Tibial artery (tissue), 4 donors: ENCODE measurements at regions not wholly inside any gene's neighbourhood (a gene's known extent, or its start where the extent isn't known, plus 50 kb on each side); places are given as distances from the start of the nearest gene placed in this dataset.
A peak's percentile ranks its signal among the peaks of the same experiment; 100 is the strongest.
"Not testable (repeated sequence)": the region's sequence is repeated elsewhere in the genome, so short reads cannot be mapped to it uniquely, and the experiment has no call there.

Source experiments
- DNase-seq, 2 donors: peaks; one replicate each; pipeline ENCODE4 v3.0.0-alpha.2; 2019
- H3K27ac ChIP-seq, 2 donors: fragments of 200-600 bp; sonication (generic) in 1 of 2; 1 replicate in 1 of 2; 2 replicates in 1 of 2; pipeline ENCODE4 v1.5.1; 2018 to 2019; ENCODE audit warnings: mild to moderate bottlenecking in 1 of 2
- H3K27me3 ChIP-seq, 2 donors: fragments of 200-600 bp; sonication (generic) in 1 of 2; one replicate each; pipeline versions ENCODE4 v1.5.1 to v1.6.0; 2016 to 2019
- H3K36me3 ChIP-seq, 3 donors: fragments of 200-600 bp; sonication (generic) in 2 of 3; one replicate each; pipeline ENCODE4 v1.5.1; 2016 to 2019; ENCODE audit warnings: mild to moderate bottlenecking in 2 of 3
- H3K4me1 ChIP-seq, 4 donors: fragments of 200-600 bp; sonication (generic) in 2 of 4; 1 replicate in 3 of 4; 2 replicates in 1 of 4; pipeline ENCODE4 v1.5.1; 2016 to 2019
- H3K4me3 ChIP-seq, 2 donors: fragments of 200-600 bp; sonication (generic) in 1 of 2; 1 replicate in 1 of 2; 2 replicates in 1 of 2; pipeline ENCODE4 v1.5.1; 2018 to 2019; ENCODE audit warnings: mild to moderate bottlenecking in 2 of 2
- H3K9me3 ChIP-seq, 3 donors: fragments of 200-600 bp; sonication (generic) in 1 of 3; one replicate each; pipeline ENCODE4 v1.5.1; 2016 to 2019
- CTCF ChIP-seq, 2 experiments: fragments of 200-600 bp in 1 of 2; fragments of 450-650 bp in 1 of 2; IDR thresholded peaks; one replicate each; pipeline ENCODE4 v1.5.1; 2017 to 2019; ENCODE audit warnings: antibody characterized with exemption in 2 of 2, mild to moderate bottlenecking in 1 of 2, moderate library complexity in 1 of 2
- intact Hi-C: fragments of 100-400 bp; cut with DNase I; formaldehyde crosslinking; loops from one replicate; pipeline ENCODE4 v1.15.0; 2023; ENCODE audit warnings: low total_unique reads

- no peaks in the 10 kb centered on the region for H3K27me3 ChIP-seq
- no peak for TF ChIP-seq CTCF (IDR thresholded peaks at IDR 0.05)
- H3K4me3 ChIP-seq, result no peak overlapping the region
- no peaks in the 10 kb centered on the region for H3K9me3 ChIP-seq
- H3K4me1 ChIP-seq, result peaks cover 0 to 12% (median 0%) of the 10 kb centered on the region in 4 donors
- intact Hi-C loops, result no loop called here
- DNase-seq, result no peak
- no peak overlapping the region for H3K27ac ChIP-seq
- no peaks in the 10 kb centered on the region for H3K36me3 ChIP-seq
Measured at GRCh38 chr5:102668220-102668932, 86.7 kb upstream of the PAM start.

GRCh38 chr5:102670224-102670836 is 84.8 kb upstream of the PAM start:
- Histone ChIP-seq H3K9me3 (no peaks in the 10 kb centered on the region), H3K4me3 (no peak overlapping the region), H3K27me3 (no peaks in the 10 kb centered on the region), H3K27ac (no peak overlapping the region), H3K4me1 (peaks cover 0 to under 1% (median 0%) of the 10 kb centered on the region in 4 donors), H3K36me3 (no peaks in the 10 kb centered on the region)
- intact Hi-C loops, result no loop called here
- peak in 1 of 2 experiments; percentile 40 for TF ChIP-seq CTCF (IDR thresholded peaks at IDR 0.05)
- no peak for DNase-seq

- intact Hi-C loops, H3K27me3 ChIP-seq, H3K4me3 ChIP-seq, H3K9me3 ChIP-seq, DNase-seq, H3K36me3 ChIP-seq, H3K27ac ChIP-seq, H3K4me1 ChIP-seq: not testable (repeated sequence)
Measured at GRCh38 chr5:102671033-102671734, 83.9 kb upstream of the PAM start.

GRCh38 chr5:102678267-102679058 is 76.6 kb upstream of the PAM start:
- Histone ChIP-seq H3K9me3 (no peaks in the 10 kb centered on the region), H3K27me3 (no peaks in the 10 kb centered on the region), H3K4me1 (peaks cover 0 to 4% (median 0%) of the 10 kb centered on the region in 4 donors), H3K27ac (no peak overlapping the region), H3K4me3 (no peak overlapping the region), H3K36me3 (no peaks in the 10 kb centered on the region)
- no peak for DNase-seq
- intact Hi-C loops, result no loop called here
- TF ChIP-seq CTCF (IDR thresholded peaks at IDR 0.05), result no peak

- H3K36me3 ChIP-seq, result no peaks in the 10 kb centered on the region
- peak; percentile 76 to 85 for TF ChIP-seq CTCF (IDR thresholded peaks at IDR 0.05)
- peaks cover 0 to 4% (median 0%) of the 10 kb centered on the region in 4 donors for H3K4me1 ChIP-seq
- no peak overlapping the region for H3K27ac ChIP-seq
- intact Hi-C loops, result loop anchor here (5.0 to 10.0 kb wide), 2 partner anchors 293 to 361 kb away; no protein-coding TSS in a partner anchor
- DNase-seq, result peak; percentile 72 to 73
- no peak overlapping the region for H3K4me3 ChIP-seq
- H3K9me3 ChIP-seq, result no peaks in the 10 kb centered on the region
- no peaks in the 10 kb centered on the region for H3K27me3 ChIP-seq
Measured at GRCh38 chr5:102681403-102681983, 73.6 kb upstream of the PAM start.
